Uterus (tissue), 3 donors: ENCODE measurements at regions not wholly inside any gene's neighbourhood (a gene's known extent, or its start where the extent isn't known, plus 50 kb on each side); places are given as distances from the start of the nearest gene placed in this dataset.
"Not testable (repeated sequence)": the region's sequence is repeated elsewhere in the genome, so short reads cannot be mapped to it uniquely, and the experiment has no call there.

Experiments used
- DNase-seq, 2 donors: peaks; one replicate each; pipeline ENCODE4 v3.0.0-alpha.2; 2019 to 2020
- H3K27ac ChIP-seq, 2 donors: fragments of 200-600 bp; sonication (generic); 1 replicate in 1 of 2; 2 replicates in 1 of 2; pipeline ENCODE4 v1.5.1; 2016 to 2018
- H3K27me3 ChIP-seq, 2 donors: fragments of 200-600 bp; sonication (generic); one replicate each; pipeline ENCODE4 v1.5.1; 2018 to 2019; ENCODE audit warnings: control low read depth in 1 of 2
- H3K36me3 ChIP-seq, 2 donors: fragments of 200-600 bp; sonication (generic); one replicate each; pipeline ENCODE4 v1.5.1; 2019; ENCODE audit warnings: control low read depth in 1 of 2
- H3K4me1 ChIP-seq, 2 donors: fragments of 200-600 bp; sonication (generic); one replicate each; pipeline ENCODE4 v1.5.1; 2018 to 2019; ENCODE audit warnings: control low read depth in 1 of 2
- H3K4me3 ChIP-seq, 2 donors: fragments of 200-600 bp; sonication (generic); 1 replicate in 1 of 2; 2 replicates in 1 of 2; pipeline ENCODE4 v1.5.1; 2018 to 2019; ENCODE audit warnings: mild to moderate bottlenecking in 1 of 2
- H3K9me3 ChIP-seq, 2 donors: fragments of 200-600 bp; sonication (generic); one replicate each; pipeline ENCODE4 v1.5.1; 2019; ENCODE audit warnings: control low read depth in 1 of 2
- CTCF ChIP-seq, 4 experiments: fragments of 200-600 bp in 2 of 4; fragments of 450-650 bp in 2 of 4; sonication (generic) in 2 of 4; IDR thresholded peaks; one replicate each; pipeline ENCODE4 v1.5.1; 2016 to 2019; ENCODE audit warnings: antibody characterized with exemption in 4 of 4, mild to moderate bottlenecking in 2 of 4, moderate library complexity in 1 of 4
- POLR2A ChIP-seq, 2 donors: fragments of 450-650 bp; IDR thresholded peaks; one replicate each; pipeline ENCODE4 v1.6.1; 2016; ENCODE audit warnings: antibody characterized with exemption in 2 of 2, mild to moderate bottlenecking in 1 of 2, moderate library complexity in 1 of 2
- intact Hi-C: fragments of 100-400 bp; cut with DNase I; formaldehyde crosslinking; loops from one replicate; pipeline ENCODE4 v1.15.1; 2023; ENCODE audit warnings: low total_unique reads
- donor health status: DM: yes; HTN: yes; CAD: no.

DNA sequence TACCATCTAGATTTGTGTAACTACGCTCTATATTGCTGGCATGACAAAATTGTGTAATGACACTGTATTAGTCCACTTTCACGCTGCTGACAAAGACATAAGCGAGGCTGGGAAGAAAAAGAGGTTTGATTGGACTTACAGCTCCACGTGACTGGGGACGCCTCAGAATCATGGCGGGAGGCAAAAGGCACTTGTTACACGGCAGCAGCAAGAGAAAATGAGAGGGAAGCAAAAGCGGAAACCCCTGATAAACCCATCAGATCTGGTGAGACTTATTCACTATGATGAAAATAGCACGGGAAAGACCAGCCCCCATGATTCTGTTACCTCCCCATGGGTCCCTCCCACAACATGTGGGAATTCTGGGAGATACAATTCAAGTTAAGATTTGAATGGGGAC lies 905.7 kb downstream of the DIPK2A start:
- H3K4me1 ChIP-seq, result no peaks in the 10 kb centered on the region
- intact Hi-C loops, result no loop called here
- TF ChIP-seq CTCF (IDR thresholded peaks at IDR 0.05) (no peak), POLR2A (IDR thresholded peaks at IDR 0.05) (no peak)
- H3K4me3 ChIP-seq, result no peak overlapping the region
- H3K9me3 ChIP-seq, result no peaks in the 10 kb centered on the region
- no peaks in the 10 kb centered on the region for H3K27me3 ChIP-seq
- no peaks in the 10 kb centered on the region for H3K36me3 ChIP-seq
- H3K27ac ChIP-seq, result no peak overlapping the region
- no peak for DNase-seq

GRCh38 chr3:144879701-144880100 lies 908.1 kb downstream of the DIPK2A start:
- no peak overlapping the region for H3K27ac ChIP-seq
- no peak for DNase-seq
- H3K4me3 ChIP-seq, result no peak overlapping the region
- no peaks in the 10 kb centered on the region for H3K27me3 ChIP-seq
- H3K36me3 ChIP-seq, result no peaks in the 10 kb centered on the region
- TF ChIP-seq POLR2A (IDR thresholded peaks at IDR 0.05) (no peak), CTCF (IDR thresholded peaks at IDR 0.05) (no peak)
- H3K4me1 ChIP-seq, result no peaks in the 10 kb centered on the region
- H3K9me3 ChIP-seq, result no peaks in the 10 kb centered on the region
- intact Hi-C loops, result no loop called here

DNA sequence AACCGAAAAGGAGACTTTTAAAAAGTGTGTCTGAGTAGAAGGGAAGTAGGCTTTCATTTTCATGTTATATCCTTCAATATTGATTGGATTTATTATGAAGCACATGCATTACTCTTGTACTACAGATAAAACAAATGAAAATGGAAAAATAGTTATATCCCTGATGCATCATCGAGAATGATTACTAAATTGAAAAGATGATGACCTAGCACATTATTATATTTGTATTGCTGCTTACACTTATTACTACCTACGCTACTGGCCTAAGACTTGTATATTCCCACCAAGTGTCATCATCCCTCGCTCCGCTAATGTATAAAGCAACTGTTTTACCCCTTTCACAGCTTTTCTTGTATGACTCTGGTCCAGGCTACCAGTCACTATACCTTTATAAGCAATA lies 922.4 kb downstream of the DIPK2A start:
- no peak overlapping the region for H3K4me3 ChIP-seq
- DNase-seq, result no peak
- no peaks in the 10 kb centered on the region for H3K27me3 ChIP-seq
- H3K9me3 ChIP-seq, result no peaks in the 10 kb centered on the region
- no peak overlapping the region for H3K27ac ChIP-seq
- no peaks in the 10 kb centered on the region for H3K4me1 ChIP-seq
- H3K36me3 ChIP-seq, result no peaks in the 10 kb centered on the region
- intact Hi-C loops, result no loop called here
- TF ChIP-seq CTCF (IDR thresholded peaks at IDR 0.05), result no peak
- no peak for TF ChIP-seq POLR2A (IDR thresholded peaks at IDR 0.05)

DNA sequence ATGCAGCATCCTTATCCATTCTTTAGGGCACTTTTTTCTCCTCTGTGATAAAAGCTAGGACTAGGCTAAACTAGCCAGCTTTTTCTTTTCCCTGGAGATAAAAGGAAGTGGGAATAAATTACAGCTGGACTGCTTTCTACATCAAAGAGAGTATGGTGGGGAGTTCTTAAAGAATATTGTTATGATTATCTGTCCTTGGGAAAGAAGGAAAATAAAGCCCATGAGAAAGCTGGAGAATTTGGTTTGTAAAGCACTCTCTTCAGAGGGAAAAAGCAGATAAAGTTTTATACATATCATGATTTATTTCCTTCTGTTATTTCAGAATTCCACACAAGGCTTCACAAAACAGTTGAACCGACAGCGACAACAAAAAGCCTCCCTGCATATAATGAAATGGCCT lies 923.0 kb downstream of the DIPK2A start:
- no peaks in the 10 kb centered on the region for H3K4me1 ChIP-seq
- TF ChIP-seq POLR2A (IDR thresholded peaks at IDR 0.05) (no peak), CTCF (IDR thresholded peaks at IDR 0.05) (no peak)
- no peak overlapping the region for H3K4me3 ChIP-seq
- no peaks in the 10 kb centered on the region for H3K9me3 ChIP-seq
- intact Hi-C loops, result no loop called here
- no peaks in the 10 kb centered on the region for H3K27me3 ChIP-seq
- H3K36me3 ChIP-seq, result no peaks in the 10 kb centered on the region
- H3K27ac ChIP-seq, result no peak overlapping the region
- DNase-seq, result no peak

- DNase-seq, result no peak
Measured at GRCh38 chr3:144900366-144900765, 928.7 kb downstream of the DIPK2A start.

GRCh38 chr3:144907581-144907980 lies 936.0 kb downstream of the DIPK2A start:
- H3K36me3 ChIP-seq, H3K27ac ChIP-seq, H3K4me1 ChIP-seq, DNase-seq, intact Hi-C loops, H3K4me3 ChIP-seq, H3K27me3 ChIP-seq, H3K9me3 ChIP-seq: not testable (repeated sequence)

More at GRCh38 chr3:144900366-144900765, 928.7 kb downstream of the DIPK2A start:
- H3K9me3 ChIP-seq, result no peaks in the 10 kb centered on the region
- H3K27ac ChIP-seq, result no peak overlapping the region
- no peaks in the 10 kb centered on the region for H3K4me1 ChIP-seq
- TF ChIP-seq CTCF (IDR thresholded peaks at IDR 0.05) (no peak), POLR2A (IDR thresholded peaks at IDR 0.05) (no peak)
- H3K27me3 ChIP-seq, result no peaks in the 10 kb centered on the region
- intact Hi-C loops, result no loop called here
- H3K36me3 ChIP-seq, result no peaks in the 10 kb centered on the region
- H3K4me3 ChIP-seq, result no peak overlapping the region
